GM23248 (cell line): ENCODE measurements at regions not wholly inside any gene's neighbourhood (a gene's known extent, or its start where the extent isn't known, plus 50 kb on each side); places are given as distances from the start of the nearest gene placed in this dataset.

Experiments used
- EZH2 ChIP-seq: fragments of 200-600 bp; sonication (generic); IDR thresholded peaks from 2 replicates; pipeline ENCODE4 v1.6.1; 2018; ENCODE audit warnings: antibody characterized with exemption, mild to moderate bottlenecking; ENCODE audit not compliant: insufficient read depth, poor library complexity, severe bottlenecking
- EZH2phosphoT487 ChIP-seq: fragments of 200-600 bp; sonication (generic); IDR thresholded peaks from 2 replicates; pipeline ENCODE4 v1.6.1; 2018; ENCODE audit warnings: antibody characterized with exemption, moderate library complexity, mild to moderate bottlenecking, low read depth; ENCODE audit not compliant: insufficient read depth

GRCh38 chr9:31588756-31589155 lies 795.7 kb upstream of the ACO1 start:
- TF ChIP-seq EZH2phosphoT487 (no peak), EZH2 (no peak)
